Vagina (tissue), 2 donors: ENCODE measurements at regions not wholly inside any gene's neighbourhood (a gene's known extent, or its start where the extent isn't known, plus 50 kb on each side); places are given as distances from the start of the nearest gene placed in this dataset.

Source experiments
- CTCF ChIP-seq, 3 experiments: fragments of 450-650 bp in 2 of 3; fragments of 200-600 bp in 1 of 3; sonication (generic) in 1 of 3; IDR thresholded peaks; one replicate each; pipeline ENCODE4 v1.5.1; 2017 to 2019; ENCODE audit warnings: antibody characterized with exemption in 3 of 3, mild to moderate bottlenecking in 2 of 3, moderate library complexity in 2 of 3
- POLR2A ChIP-seq, 2 donors: fragments of 450-650 bp; IDR thresholded peaks; one replicate each; pipeline ENCODE4 v1.6.1; 2017; ENCODE audit warnings: antibody characterized with exemption in 2 of 2, mild to moderate bottlenecking in 2 of 2, moderate library complexity in 2 of 2
- POLR2AphosphoS5 ChIP-seq, 2 donors: sonication (generic); formaldehyde crosslinking; IDR thresholded peaks; one replicate each; pipeline ENCODE4 v1.9.0; 2017; ENCODE audit warnings: antibody characterized with exemption in 2 of 2, mild to moderate bottlenecking in 2 of 2, low read depth in 1 of 2; ENCODE audit not compliant: insufficient read depth in 1 of 2

- TF ChIP-seq CTCF (IDR thresholded peaks at IDR 0.05) (no peak), POLR2AphosphoS5 (IDR thresholded peaks at IDR 0.05; ENCODE audit: insufficient read depth in 1 of 2, low read depth in 1 of 2) (no peak), POLR2A (IDR thresholded peaks at IDR 0.05) (no peak)
Measured at GRCh38 chr6:156058356-156058755, 602.7 kb upstream of the NOX3 start.
